Brain microvascular endothelial cell (primary cell): ENCODE measurements at regions not wholly inside any gene's neighbourhood (a gene's known extent, or its start where the extent isn't known, plus 50 kb on each side); places are given as distances from the start of the nearest gene placed in this dataset.

ENCODE experiments used
- DNase-seq: peaks from one replicate; pipeline ENCODE4 v3.0.0-alpha.2; 2020
- H3K27ac ChIP-seq: fragments of 250-450 bp; sonication (Bioruptor Pico); 2 replicates; pipeline ENCODE4 v1.5.1; 2020; ENCODE audit warnings: mild to moderate bottlenecking, moderate library complexity
- H3K27me3 ChIP-seq: fragments of 250-450 bp; sonication (Bioruptor Pico); replicated peaks from 2 replicates; pipeline ENCODE4 v1.5.1; 2020; ENCODE audit warnings: mild to moderate bottlenecking
- H3K36me3 ChIP-seq: fragments of 250-450 bp; sonication (Bioruptor Pico); replicated peaks from 2 replicates; pipeline ENCODE4 v1.5.1; 2020; ENCODE audit warnings: mild to moderate bottlenecking
- H3K4me3 ChIP-seq: 2 replicates; pipeline ENCODE4 v1.5.1; 2011; ENCODE audit warnings: low read depth, mild to moderate bottlenecking, control low read depth, low read length, moderate library complexity
- CTCF ChIP-seq: IDR thresholded peaks from 2 replicates; pipeline ENCODE4 v1.5.1; 2011; ENCODE audit warnings: low read depth, mild to moderate bottlenecking, moderate library complexity, low read length, control low read depth, inconsistent platforms; ENCODE audit errors: missing control alignments
- in situ Hi-C: cut with HindIII; loops from 2 replicates; pipeline ENCODE4 v1.10.0; 2017; ENCODE audit warnings: low sequenced_read_pairs, low pct_ligation_motif_present

DNA sequence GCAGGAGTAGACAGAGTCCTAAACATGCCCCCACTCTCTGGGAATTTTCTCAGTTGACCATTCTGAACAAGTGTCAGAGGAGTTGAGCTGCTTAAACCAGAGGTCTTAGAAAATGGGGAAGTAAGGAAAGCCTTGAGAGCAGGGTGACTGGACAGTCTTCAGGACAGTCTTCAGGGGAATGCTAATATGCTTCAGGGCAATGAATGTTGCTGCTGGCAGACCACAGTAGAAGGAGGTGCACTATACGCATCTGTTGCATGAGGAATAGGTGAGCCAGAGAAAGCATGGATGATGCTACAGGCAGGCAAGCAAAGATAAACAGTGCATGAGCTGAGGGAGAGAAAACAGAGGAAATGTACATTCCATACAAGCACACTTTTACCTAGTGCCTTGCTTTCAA is 196.6 kb upstream of the GPR12 start:
- no peak for DNase-seq
- in situ Hi-C loops = no loop called here
- H3K4me3 ChIP-seq = no peak overlapping the region
- no peaks in the 10 kb centered on the region for H3K36me3 ChIP-seq
- H3K27ac ChIP-seq = no peak overlapping the region
- TF ChIP-seq CTCF = no peak
- H3K27me3 ChIP-seq = peaks cover 3% of the 10 kb centered on the region

- Histone ChIP-seq H3K36me3 (no peaks in the 10 kb centered on the region), H3K27me3 (peaks cover 3% of the 10 kb centered on the region), H3K4me3 (no peak overlapping the region), H3K27ac (no peak overlapping the region)
- DNase-seq = no peak
- TF ChIP-seq CTCF = no peak
- in situ Hi-C loops = no loop called here
Measured at GRCh38 chr13:26956522-26957142, 196.0 kb upstream of the GPR12 start.

GRCh38 chr13:26954976-26955375 is 194.4 kb upstream of the GPR12 start:
- no peak for TF ChIP-seq CTCF
- Histone ChIP-seq H3K4me3 (no peak overlapping the region), H3K27me3 (peaks cover 3% of the 10 kb centered on the region), H3K27ac (no peak overlapping the region), H3K36me3 (no peaks in the 10 kb centered on the region)
- in situ Hi-C loops = no loop called here
- DNase-seq = no peak

- no peak for TF ChIP-seq CTCF
- H3K27ac ChIP-seq = no peak overlapping the region
- no peaks in the 10 kb centered on the region for H3K36me3 ChIP-seq
- no peak overlapping the region for H3K4me3 ChIP-seq
- in situ Hi-C loops = no loop called here
- no peak for DNase-seq
- H3K27me3 ChIP-seq = peaks cover 3% of the 10 kb centered on the region
Measured at GRCh38 chr13:26953291-26953690, 192.7 kb upstream of the GPR12 start.

DNA sequence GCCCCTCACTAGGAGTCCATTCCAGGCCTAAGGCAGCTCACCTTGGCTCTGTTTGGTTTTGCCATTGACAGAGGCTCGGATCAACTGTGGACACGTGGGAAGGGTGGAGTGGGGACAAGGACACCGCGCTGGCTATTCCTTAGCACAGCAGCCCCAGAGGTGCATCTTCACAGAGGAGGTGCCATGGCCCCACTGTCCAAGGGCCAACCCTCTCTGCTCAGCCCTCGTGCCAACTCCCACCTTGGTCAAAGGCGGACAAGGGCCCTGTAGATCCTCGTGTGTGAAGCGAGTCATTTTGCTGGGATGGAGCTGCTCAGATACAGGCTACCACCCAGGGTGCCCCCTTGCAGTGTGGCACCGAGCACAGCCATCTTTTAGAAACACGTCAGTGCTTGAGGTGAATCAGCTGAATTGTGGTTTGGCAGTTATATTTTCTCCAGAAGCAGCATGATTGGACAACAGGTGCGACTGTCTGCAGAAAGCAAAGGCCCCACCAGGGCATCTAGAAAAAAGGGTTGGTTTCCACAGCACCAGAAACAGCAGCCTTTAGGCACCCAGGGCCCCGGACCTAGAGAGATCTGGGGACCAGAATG is 192.1 kb upstream of the GPR12 start:
- H3K27ac ChIP-seq = no peak overlapping the region
- no peaks in the 10 kb centered on the region for H3K36me3 ChIP-seq
- peaks cover 3% of the 10 kb centered on the region for H3K27me3 ChIP-seq
- no peak for TF ChIP-seq CTCF
- no peak overlapping the region for H3K4me3 ChIP-seq
- no peak for DNase-seq
- in situ Hi-C loops = no loop called here
